Lung microvascular endothelial cell (primary cell): ENCODE measurements at regions not wholly inside any gene's neighbourhood (a gene's known extent, or its start where the extent isn't known, plus 50 kb on each side); places are given as distances from the start of the nearest gene placed in this dataset.
"Not testable (repeated sequence)": the region's sequence is repeated elsewhere in the genome, so short reads cannot be mapped to it uniquely, and the experiment has no call there.

Experiments used
- DNase-seq, 2 donors: peaks; one replicate each; pipeline versions ENCODE4 v3.0.0 to v3.0.0-alpha.2; 2010; ENCODE audit warnings: low read depth in 2 of 2

DNA sequence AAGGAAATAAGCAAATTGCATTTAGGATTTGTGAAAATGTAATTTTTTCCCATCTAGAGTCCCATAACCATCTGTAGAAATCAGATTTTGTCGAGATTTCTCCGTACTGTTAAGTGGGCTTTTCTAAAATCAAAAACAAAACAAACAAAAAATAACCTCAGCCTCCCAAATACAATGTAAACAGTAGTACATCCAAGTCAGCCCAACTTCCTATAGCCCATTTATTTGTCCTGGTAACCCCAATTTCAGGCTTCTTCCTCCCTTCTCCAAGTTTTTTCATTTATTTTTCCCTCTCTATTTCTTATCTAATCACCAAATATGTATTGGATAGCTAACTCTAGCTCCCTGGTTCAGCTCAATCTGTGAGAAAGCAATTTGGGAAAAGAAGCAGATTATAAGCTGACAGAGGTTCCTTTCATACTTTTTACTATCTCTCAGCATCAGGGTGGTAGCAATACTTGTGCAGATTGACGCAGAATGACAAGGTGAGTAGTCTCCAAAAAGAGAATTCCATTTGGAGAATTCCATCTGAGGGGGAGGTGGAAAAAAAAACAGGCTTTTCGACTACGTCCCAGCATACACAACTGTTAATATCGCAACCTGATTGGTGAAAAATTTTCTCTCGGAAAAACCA, 132.6 kb upstream of the BTN3A2 start:
- peak in 1 of 2 donors; percentile 18 for DNase-seq

DNA sequence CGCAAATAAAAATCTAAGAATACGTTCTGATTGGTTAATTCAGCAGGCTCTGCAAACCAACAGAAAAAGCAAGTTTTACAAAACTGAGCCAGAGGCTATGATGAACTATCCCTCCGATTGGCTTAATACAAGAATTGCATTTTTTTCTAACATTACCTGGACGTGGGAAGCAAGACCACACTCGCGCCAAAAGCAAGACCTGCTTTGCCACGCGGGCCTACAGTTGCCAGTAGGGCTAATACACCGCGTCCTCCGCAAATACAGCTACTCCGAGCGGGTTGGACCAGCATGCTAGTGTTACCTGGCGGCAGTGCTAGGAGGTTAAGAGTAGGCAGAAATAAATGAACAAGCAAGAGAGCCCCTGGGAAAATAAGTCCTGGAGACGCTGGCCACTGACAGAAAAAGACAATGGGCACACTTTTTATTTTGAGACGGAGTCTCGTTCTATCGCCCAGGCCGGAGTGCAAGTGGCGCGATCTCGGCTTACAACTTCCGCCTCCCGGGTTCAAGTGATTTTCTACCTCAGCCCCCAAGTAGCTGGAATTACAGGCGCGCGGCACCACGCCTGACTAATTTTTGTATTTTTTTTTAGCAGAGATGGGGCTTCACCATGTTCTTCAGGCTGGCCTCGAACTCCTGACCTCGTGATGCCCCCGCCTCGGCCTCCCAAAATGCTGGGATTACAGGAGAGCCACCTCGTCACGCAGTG, 131.9 kb upstream of the BTN3A2 start:
- DNase-seq, result peak in 1 of 2 donors; percentile 17

DNA sequence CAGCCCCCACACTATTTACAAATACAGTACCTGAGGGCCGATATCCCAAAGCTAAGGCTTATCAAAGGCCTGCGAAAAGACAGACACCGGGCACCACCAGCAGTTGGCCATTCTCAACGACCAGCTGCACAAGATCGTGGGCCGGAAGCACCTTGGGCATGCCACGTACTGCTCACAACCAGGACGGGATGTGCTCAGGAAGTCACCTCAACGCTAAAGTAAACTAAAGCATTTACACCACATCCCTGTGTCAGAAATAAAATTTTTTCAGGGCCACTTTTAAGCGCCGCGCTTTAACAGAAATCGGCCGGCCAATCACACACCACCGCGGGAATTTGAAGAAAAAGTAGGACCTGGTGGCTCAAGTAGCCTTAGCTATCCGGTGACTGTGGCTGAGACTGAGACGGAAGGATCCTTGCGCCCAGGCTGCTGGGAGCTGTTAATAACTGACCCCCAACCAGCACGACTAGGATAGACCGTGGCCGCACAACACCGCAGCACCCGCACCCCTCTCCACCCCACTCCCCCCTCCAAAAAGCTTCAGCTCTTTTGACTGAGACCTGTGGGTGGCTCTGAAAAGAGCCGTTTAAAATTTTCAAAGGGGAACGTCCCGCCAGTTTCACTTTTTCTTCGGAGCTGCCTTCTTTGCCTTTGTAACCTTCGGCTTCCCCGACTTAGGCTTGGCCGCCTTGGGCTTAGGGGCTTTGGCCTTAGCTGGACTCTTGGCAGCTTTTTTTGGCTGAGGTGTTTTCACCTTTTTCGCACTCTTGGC, 131.2 kb upstream of the BTN3A2 start:
- peak; percentile 53 to 74 for DNase-seq

GRCh38 chr6:26234421-26235301, 130.3 kb upstream of the BTN3A2 start:
- DNase-seq, result peak; percentile 17 to 82

GRCh38 chr6:26235302-26235670, 129.7 kb upstream of the BTN3A2 start:
- DNase-seq, result no peak

GRCh38 chr6:26239415-26239814, 125.6 kb upstream of the BTN3A2 start:
- DNase-seq, result not testable (repeated sequence)

GRCh38 chr6:26240157-26241032, 124.6 kb upstream of the BTN3A2 start:
- peak; percentile 42 to 80 for DNase-seq

DNA sequence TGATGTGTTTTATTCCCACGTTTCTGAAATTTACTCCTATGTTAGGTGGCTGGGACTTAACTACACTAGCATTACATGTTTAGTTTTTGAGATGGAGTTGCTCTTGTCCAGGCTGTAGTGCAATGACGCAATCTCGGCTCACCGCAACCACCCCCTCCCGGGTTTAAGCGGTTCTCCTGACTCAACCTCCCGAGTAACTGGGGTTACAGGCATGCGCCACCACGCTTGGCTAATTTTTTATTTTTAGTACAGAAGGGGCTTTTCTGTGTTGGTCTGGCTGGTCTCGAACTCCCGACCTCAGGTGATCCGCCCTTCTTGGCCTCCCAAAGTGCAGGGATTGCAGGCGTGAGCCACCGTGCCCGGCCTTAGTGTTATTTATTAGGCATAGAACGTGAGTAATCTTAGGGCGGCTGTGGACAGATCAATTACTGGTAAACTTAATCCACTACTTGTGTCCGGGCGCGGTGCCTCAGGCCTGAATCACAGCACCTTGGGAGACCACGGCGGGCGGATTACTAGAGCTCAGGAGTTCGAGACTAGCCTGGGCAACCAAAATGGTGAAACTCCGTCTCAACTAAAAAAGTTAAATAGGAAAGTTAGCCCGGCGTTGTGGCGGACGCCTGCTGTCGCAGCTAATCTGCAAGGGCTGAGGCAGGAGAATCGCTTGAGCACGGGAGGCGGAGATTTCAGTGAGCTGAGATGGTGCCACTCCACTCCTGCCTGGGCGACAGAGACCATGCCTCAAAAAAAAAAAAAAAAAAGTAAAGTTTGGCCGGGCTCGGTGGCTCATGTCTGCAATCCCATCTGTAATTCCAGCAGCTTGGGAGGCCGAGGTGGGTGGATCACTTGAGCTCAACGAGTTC, 123.7 kb upstream of the BTN3A2 start:
- peak in 1 of 2 donors; percentile 56 for DNase-seq

- no peak for DNase-seq
Measured at GRCh38 chr6:26243132-26243531, 121.9 kb upstream of the BTN3A2 start.

- peak in 1 of 2 donors; percentile 77 for DNase-seq
Measured at GRCh38 chr6:26243752-26244151, 121.2 kb upstream of the BTN3A2 start.

DNA sequence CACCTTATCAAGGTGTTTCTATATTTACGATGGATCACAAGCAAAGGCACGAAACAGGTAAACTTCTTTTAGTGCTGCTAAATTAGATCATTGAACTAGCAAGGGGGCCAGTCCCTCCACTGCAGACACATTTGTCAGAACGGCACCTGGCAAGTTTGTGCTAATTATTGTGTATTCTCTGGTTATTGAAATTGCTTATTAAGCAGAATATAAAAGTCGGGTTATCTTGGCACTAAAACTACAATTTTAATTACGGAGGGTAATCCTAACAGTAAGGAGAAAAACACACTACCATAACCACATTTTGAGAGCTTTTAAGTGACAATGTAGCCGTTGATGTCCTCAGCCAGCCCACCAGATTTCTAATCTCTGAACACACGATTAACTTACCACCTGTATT, 118.9 kb upstream of the BTN3A2 start:
- no peak for DNase-seq

GRCh38 chr6:26246553-26246952, 118.4 kb upstream of the BTN3A2 start:
- DNase-seq, result no peak

DNA sequence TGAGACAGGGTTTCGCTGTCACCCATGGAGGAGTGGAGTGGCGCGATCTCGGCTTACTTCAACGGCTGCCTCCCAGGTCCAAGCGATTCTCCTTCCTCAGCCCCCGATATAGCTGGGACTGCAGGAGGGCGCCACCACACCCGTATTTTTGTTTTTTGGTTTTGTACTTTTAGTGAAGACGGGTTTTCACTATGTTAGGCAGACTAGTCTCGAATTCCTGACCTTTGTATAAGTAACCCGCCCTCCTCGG, 115.4 kb upstream of the BTN3A2 start:
- DNase-seq, result peak in 1 of 2 donors; percentile 14

GRCh38 chr6:26249957-26250697, 114.9 kb upstream of the BTN3A2 start:
- DNase-seq, result peak; percentile 59 to 84

DNA sequence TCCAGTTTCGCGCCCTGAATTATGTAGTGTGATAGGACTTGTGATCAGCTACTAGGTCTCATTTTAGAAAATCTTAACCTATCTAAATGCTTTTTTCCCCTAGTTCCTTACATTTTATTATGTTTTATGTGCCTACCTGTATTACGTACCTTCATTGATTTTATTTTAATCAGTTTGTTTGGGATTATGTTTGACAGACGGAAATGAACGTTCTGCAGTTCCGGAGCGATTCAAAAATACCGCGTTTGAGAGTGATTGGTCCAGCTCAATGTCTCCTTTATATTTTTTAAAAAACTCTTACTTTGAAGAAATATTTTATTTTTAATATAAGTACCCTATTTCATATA, 114.3 kb upstream of the BTN3A2 start:
- peak; percentile 48 to 59 for DNase-seq

DNA sequence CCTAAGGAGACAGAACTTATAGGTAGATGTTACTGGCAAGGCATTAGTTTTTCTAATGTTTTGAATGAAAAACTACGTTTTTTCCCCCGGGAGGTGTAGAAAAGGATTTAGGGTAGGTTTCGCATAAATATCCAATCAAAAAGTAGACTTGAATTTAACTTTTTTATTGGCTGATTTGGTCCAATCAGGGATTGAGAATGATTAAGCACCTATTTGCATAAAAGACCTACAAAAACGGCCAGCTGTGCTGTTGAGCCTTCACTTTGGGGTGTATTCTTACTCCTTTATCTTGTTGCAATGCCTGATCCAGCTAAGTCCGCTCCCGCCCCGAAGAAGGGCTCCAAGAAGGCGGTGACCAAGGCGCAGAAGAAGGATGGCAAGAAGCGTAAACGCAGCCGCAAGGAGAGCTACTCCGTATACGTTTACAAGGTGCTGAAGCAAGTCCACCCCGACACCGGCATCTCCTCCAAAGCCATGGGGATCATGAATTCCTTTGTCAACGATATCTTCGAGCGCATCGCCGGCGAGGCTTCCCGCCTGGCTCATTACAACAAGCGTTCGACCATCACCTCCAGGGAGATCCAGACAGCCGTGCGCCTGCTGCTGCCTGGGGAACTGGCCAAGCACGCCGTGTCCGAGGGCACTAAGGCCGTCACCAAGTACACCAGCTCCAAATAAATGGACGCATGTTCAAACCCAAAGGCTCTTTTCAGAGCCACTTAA, 113.5 kb upstream of the BTN3A2 start:
- DNase-seq, result peak; percentile 39 to 88

GRCh38 chr6:26252077-26252472, 112.9 kb upstream of the BTN3A2 start:
- peak in 1 of 2 donors; percentile 2 for DNase-seq

- DNase-seq, result no peak
Measured at GRCh38 chr6:26254724-26255123, 110.3 kb upstream of the BTN3A2 start.

DNA sequence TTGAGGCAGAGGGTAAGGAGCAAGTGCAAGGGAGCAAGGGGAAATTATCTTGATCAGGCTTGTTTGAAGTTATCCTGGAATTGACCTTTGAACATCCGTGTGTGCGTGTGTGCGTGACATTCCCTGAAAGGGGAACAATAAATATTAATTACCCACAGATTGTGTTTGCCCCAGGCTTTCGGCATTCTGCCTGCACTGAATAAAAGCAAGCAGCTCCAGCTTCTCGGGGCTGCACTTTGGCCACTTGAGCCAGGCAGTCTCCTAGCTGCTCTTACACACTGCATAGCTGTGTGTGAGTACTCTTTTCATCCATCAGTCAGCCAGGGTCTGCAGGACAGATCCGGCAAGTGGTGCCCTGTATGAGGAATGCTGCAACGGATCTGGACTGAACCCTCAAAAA, 107.7 kb upstream of the BTN3A2 start:
- DNase-seq, result no peak
